Keratinocyte (primary cell): ENCODE measurements at regions not wholly inside any gene's neighbourhood (a gene's known extent, or its start where the extent isn't known, plus 50 kb on each side); places are given as distances from the start of the nearest gene placed in this dataset.

Experiments used
- DNase-seq: peaks from one replicate; pipeline ENCODE4 v3.0.0-alpha.2; 2011; ENCODE audit warnings: low read depth, missing footprints, low spot score
- FAIRE-seq: peaks from 2 replicates; lab custom pipeline; 2011; peaks lifted over from hg19 to GRCh38; lab: Jason Lieb, UNC
- H2AFZ ChIP-seq: 2 replicates; pipeline ENCODE4 v1.6.0; 2012; ENCODE audit warnings: low read length, control low read depth, inconsistent platforms; ENCODE audit not compliant: control insufficient read depth
- H3K27ac ChIP-seq: 2 replicates; pipeline ENCODE4 v1.5.1; 2011; ENCODE audit warnings: low read length; ENCODE audit not compliant: control insufficient read depth, insufficient read depth
- H3K27me3 ChIP-seq: 3 replicates; pipeline ENCODE4 v1.6.0; 2011; ENCODE audit warnings: low read length; ENCODE audit not compliant: control insufficient read depth, insufficient read depth; ENCODE audit errors: extremely low read depth
- H3K36me3 ChIP-seq, 2 experiments: 2 replicates in 1 of 2; 3 replicates in 1 of 2; pipeline ENCODE4 v1.5.1; 2011; ENCODE audit warnings: low read length in 2 of 2, mild to moderate bottlenecking in 1 of 2; ENCODE audit not compliant: control insufficient read depth in 2 of 2, insufficient read depth in 2 of 2; ENCODE audit errors: extremely low read depth in 1 of 2
- H3K4me1 ChIP-seq: 3 replicates; pipeline ENCODE4 v1.5.1; 2011; ENCODE audit warnings: low read length; ENCODE audit not compliant: control insufficient read depth, insufficient read depth; ENCODE audit errors: extremely low read depth
- H3K4me2 ChIP-seq: 3 replicates; pipeline ENCODE4 v1.6.0; 2011; ENCODE audit warnings: low read depth, low read length; ENCODE audit not compliant: control insufficient read depth, insufficient read depth; ENCODE audit errors: extremely low read depth
- H3K4me3 ChIP-seq, 3 experiments: fragments of 200-600 bp in 1 of 3; sonication (generic) in 1 of 3; 2 replicates in 2 of 3; 3 replicates in 1 of 3; pipeline ENCODE4 v1.5.1; 2011 to 2016; ENCODE audit warnings: low read length in 3 of 3, mild to moderate bottlenecking in 3 of 3, control low read depth in 2 of 3, inconsistent platforms in 1 of 3, low read depth in 1 of 3, mixed read lengths in 1 of 3, mixed run types in 1 of 3, moderate library complexity in 1 of 3; ENCODE audit not compliant: control insufficient read depth in 2 of 3, insufficient read depth in 2 of 3; ENCODE audit errors: extremely low read depth in 1 of 3
- H3K79me2 ChIP-seq: 2 replicates; pipeline ENCODE4 v1.6.0; 2012; ENCODE audit warnings: low read length; ENCODE audit not compliant: control insufficient read depth, insufficient read depth
- H3K9ac ChIP-seq: 3 replicates; pipeline ENCODE4 v1.6.0; 2011; ENCODE audit warnings: low read length; ENCODE audit not compliant: control insufficient read depth, insufficient read depth; ENCODE audit errors: extremely low read depth
- H3K9me1 ChIP-seq: 3 replicates; pipeline ENCODE4 v1.6.0; 2011; ENCODE audit warnings: low read length; ENCODE audit not compliant: control insufficient read depth, insufficient read depth; ENCODE audit errors: extremely low read depth
- H3K9me3 ChIP-seq: 2 replicates; pipeline ENCODE4 v1.5.1; 2012; ENCODE audit warnings: low read depth, low read length; ENCODE audit not compliant: control insufficient read depth
- H4K20me1 ChIP-seq: 3 replicates; pipeline ENCODE4 v1.6.0; 2011; ENCODE audit warnings: low read length; ENCODE audit not compliant: control insufficient read depth, insufficient read depth; ENCODE audit errors: extremely low read depth
- CTCF ChIP-seq, 3 experiments: IDR thresholded peaks in 1 of 3; conservative IDR thresholded peaks in 1 of 3; optimal IDR thresholded peaks in 1 of 3; 2 replicates in 2 of 3; 3 replicates in 1 of 3; pipeline versions ENCODE3 to v1.5.1; 2011; ENCODE audit warnings: low read length in 3 of 3, mild to moderate bottlenecking in 3 of 3, moderate library complexity in 2 of 3, control low read depth in 1 of 3, inconsistent platforms in 1 of 3; ENCODE audit not compliant: insufficient read depth in 2 of 3; ENCODE audit errors: extremely low read depth in 1 of 3
- EZH2 ChIP-seq: IDR thresholded peaks from one replicate; pipeline ENCODE4 v1.6.1; 2012; ENCODE audit warnings: inconsistent platforms, mild to moderate bottlenecking, low read length, moderate library complexity
- dilution Hi-C: fragments of 300-500 bp; cut with MboI; formaldehyde crosslinking; loops from one replicate; pipeline ENCODE4 v1.7.0; 2020; ENCODE audit warnings: low sequenced_read_pairs; ENCODE audit not compliant: extremely low pct_ligation_motif_present

GRCh38 chr21:43342301-43342881 lies 84.5 kb downstream of the SIK1 start:
- FAIRE-seq: no peak
- Histone ChIP-seq H3K27me3 (no peaks in the 10 kb centered on the region), H3K9ac (no peak overlapping the region), H3K36me3 (no peaks in the 10 kb centered on the region), H3K27ac (no peak overlapping the region), H3K4me3 (no peak overlapping the region), H3K9me3 (no peaks in the 10 kb centered on the region), H2AFZ (no peak overlapping the region), H3K79me2 (no peaks in the 10 kb centered on the region), H3K9me1 (no peaks in the 10 kb centered on the region), H3K4me2 (no peak overlapping the region), H3K4me1 (peaks cover 38% of the 10 kb centered on the region), H4K20me1 (no peaks in the 10 kb centered on the region)
- no peak for TF ChIP-seq CTCF (optimal IDR thresholded peaks at IDR 0.05 in 1 of 3, IDR thresholded peaks at IDR 0.05 in 1 of 3, conservative IDR thresholded peaks at IDR 0.05 in 1 of 3; ENCODE audit: extremely low read depth in 1 of 3, insufficient read depth in 2 of 3, low read length in 3 of 3)
- no peak for TF ChIP-seq EZH2
- no peak for DNase-seq
- dilution Hi-C loops: no loop called here

- no peak for TF ChIP-seq EZH2
- no peak for TF ChIP-seq CTCF (optimal IDR thresholded peaks at IDR 0.05 in 1 of 3, IDR thresholded peaks at IDR 0.05 in 1 of 3, conservative IDR thresholded peaks at IDR 0.05 in 1 of 3; ENCODE audit: extremely low read depth in 1 of 3, insufficient read depth in 2 of 3, low read length in 3 of 3)
- no peak overlapping the region for H3K4me2 ChIP-seq
These were observed 85.4 kb downstream of the SIK1 start for GRCh38 chr21:43341378-43342161.

More at GRCh38 chr21:43341378-43342161, 85.4 kb downstream of the SIK1 start:
- Histone ChIP-seq H3K4me1 (peaks cover 38% of the 10 kb centered on the region), H3K9me3 (no peaks in the 10 kb centered on the region), H3K36me3 (no peaks in the 10 kb centered on the region), H3K27ac (no peak overlapping the region), H3K27me3 (no peaks in the 10 kb centered on the region), H3K9me1 (no peaks in the 10 kb centered on the region), H3K4me3 (no peak overlapping the region), H3K9ac (no peak overlapping the region), H3K79me2 (no peaks in the 10 kb centered on the region), H2AFZ (no peak overlapping the region), H4K20me1 (no peaks in the 10 kb centered on the region)
- FAIRE-seq (no peak), DNase-seq (no peak)
- dilution Hi-C loops: no loop called here
